Progenitor cell of endocrine pancreas (in vitro differentiated cells): ENCODE measurements at regions not wholly inside any gene's neighbourhood (a gene's known extent, or its start where the extent isn't known, plus 50 kb on each side); places are given as distances from the start of the nearest gene placed in this dataset.

Experiments used
- DNase-seq: peaks from one replicate; pipeline ENCODE4 v3.0.0; 2021; ENCODE audit warnings: low spot score; ENCODE audit not compliant: unreplicated experiment
- H3K27ac Mint-ChIP-seq: 2 replicates; pipeline ENCODE4 v1.8.0; 2021; ENCODE audit warnings: mild to moderate bottlenecking, moderate library complexity, mixed read lengths
- H3K27me3 Mint-ChIP-seq: 2 replicates; pipeline ENCODE4 v1.8.0; 2021; ENCODE audit warnings: mixed read lengths
- H3K36me3 Mint-ChIP-seq: 2 replicates; pipeline ENCODE4 v1.8.0; 2022; ENCODE audit warnings: mixed read lengths; ENCODE audit not compliant: insufficient read depth
- H3K4me1 Mint-ChIP-seq: 2 replicates; pipeline ENCODE4 v1.8.0; 2021; ENCODE audit warnings: low read depth, mixed read lengths
- H3K4me3 Mint-ChIP-seq: 2 replicates; pipeline ENCODE4 v1.8.0; 2021; ENCODE audit warnings: low read depth, mild to moderate bottlenecking, moderate library complexity, mixed read lengths
- H3K9me3 Mint-ChIP-seq: 2 replicates; pipeline ENCODE4 v1.8.0; 2021; ENCODE audit warnings: low read depth, mixed read lengths
- CTCF ChIP-seq: fragments of 200-600 bp; sonication (generic); IDR thresholded peaks from one replicate; pipeline ENCODE4 v1.5.0; 2021; ENCODE audit warnings: antibody characterized with exemption, mild to moderate bottlenecking; ENCODE audit not compliant: unreplicated experiment

GRCh38 chr12:45674181-45674977 is 55.1 kb upstream of the ARID2 start:
- DNase-seq: no peak
- no peaks in the 10 kb centered on the region for H3K36me3 Mint-ChIP-seq
- H3K9me3 Mint-ChIP-seq: no peaks in the 10 kb centered on the region
- no peak overlapping the region for H3K4me3 Mint-ChIP-seq
- H3K4me1 Mint-ChIP-seq: no peaks in the 10 kb centered on the region
- no peak for TF ChIP-seq CTCF
- no peaks in the 10 kb centered on the region for H3K27me3 Mint-ChIP-seq
- H3K27ac Mint-ChIP-seq: no peak overlapping the region

GRCh38 chr12:45675534-45675933 is 54.0 kb upstream of the ARID2 start:
- H3K9me3 Mint-ChIP-seq: no peaks in the 10 kb centered on the region
- H3K27ac Mint-ChIP-seq: no peak overlapping the region
- TF ChIP-seq CTCF: no peak
- H3K4me1 Mint-ChIP-seq: no peaks in the 10 kb centered on the region
- DNase-seq: no peak
- H3K4me3 Mint-ChIP-seq: no peak overlapping the region
- no peaks in the 10 kb centered on the region for H3K27me3 Mint-ChIP-seq
- no peaks in the 10 kb centered on the region for H3K36me3 Mint-ChIP-seq
